ENCODE measurements at regions not wholly inside any gene's neighbourhood (a gene's known extent, or its start where the extent isn't known, plus 50 kb on each side); places are given as distances from the start of the nearest gene placed in this dataset.
"Not testable (repeated sequence)": the region's sequence is repeated elsewhere in the genome, so short reads cannot be mapped to it uniquely, and the experiment has no call there.

GRCh38 chr9:73951147-73951546 is 546.0 kb upstream of the RORB start:
- 43% methylated on average over 3 of the region's 4 CpGs for WGBS (ENCODE audit: insufficient coverage, low lambda C conversion rate)
- no peaks in the 10 kb centered on the region for H3K4me1 ChIP-seq (ENCODE audit: control insufficient read depth, insufficient read depth, low read length)
- no peak overlapping the region for H3K4me3 ChIP-seq (ENCODE audit: low read length)
- no peak overlapping the region for H3K27ac ChIP-seq (ENCODE audit: low read length)
- H3K36me3 ChIP-seq (ENCODE audit: control insufficient read depth, insufficient read depth, low read length): no peaks in the 10 kb centered on the region
- H3K9me3 ChIP-seq (ENCODE audit: control insufficient read depth, low read depth, low read length): no peaks in the 10 kb centered on the region
- H3K27me3 ChIP-seq (ENCODE audit: control insufficient read depth, insufficient read depth, low read length): no peaks in the 10 kb centered on the region
- no peak for DNase-seq

- no peaks in the 10 kb centered on the region for H3K36me3 ChIP-seq (ENCODE audit: control insufficient read depth, insufficient read depth, low read length)
- no peaks in the 10 kb centered on the region for H3K4me1 ChIP-seq (ENCODE audit: control insufficient read depth, insufficient read depth, low read length)
- no peak overlapping the region for H3K4me3 ChIP-seq (ENCODE audit: low read length)
- WGBS (ENCODE audit: insufficient coverage, low lambda C conversion rate): 54% methylated on average over 4 of the region's 4 CpGs
- H3K9me3 ChIP-seq (ENCODE audit: control insufficient read depth, low read depth, low read length): no peaks in the 10 kb centered on the region
- no peak overlapping the region for H3K27ac ChIP-seq (ENCODE audit: low read length)
- H3K27me3 ChIP-seq (ENCODE audit: control insufficient read depth, insufficient read depth, low read length): no peaks in the 10 kb centered on the region
- no peak for DNase-seq
Observed at GRCh38 chr9:73962792-73963191, 534.3 kb upstream of the RORB start.

GRCh38 chr9:73969936-73970335 is 527.2 kb upstream of the RORB start:
- no peak overlapping the region for H3K27ac ChIP-seq (ENCODE audit: low read length)
- H3K9me3 ChIP-seq (ENCODE audit: control insufficient read depth, low read depth, low read length): no peaks in the 10 kb centered on the region
- no peak for DNase-seq
- H3K4me3 ChIP-seq (ENCODE audit: low read length): no peak overlapping the region
- WGBS (ENCODE audit: insufficient coverage, low lambda C conversion rate): no CpG with 5 or more reads among the region's 1 CpG
- H3K4me1 ChIP-seq (ENCODE audit: control insufficient read depth, insufficient read depth, low read length): no peaks in the 10 kb centered on the region
- no peaks in the 10 kb centered on the region for H3K36me3 ChIP-seq (ENCODE audit: control insufficient read depth, insufficient read depth, low read length)
- no peaks in the 10 kb centered on the region for H3K27me3 ChIP-seq (ENCODE audit: control insufficient read depth, insufficient read depth, low read length)

GRCh38 chr9:73976424-73976823 is 520.7 kb upstream of the RORB start:
- not testable (repeated sequence) for H3K36me3 ChIP-seq (ENCODE audit: control insufficient read depth, insufficient read depth, low read length); H3K27me3 ChIP-seq (ENCODE audit: control insufficient read depth, insufficient read depth, low read length); H3K4me3 ChIP-seq (ENCODE audit: low read length); DNase-seq; H3K27ac ChIP-seq (ENCODE audit: low read length); H3K4me1 ChIP-seq (ENCODE audit: control insufficient read depth, insufficient read depth, low read length); H3K9me3 ChIP-seq (ENCODE audit: control insufficient read depth, low read depth, low read length)
- no CpG with 5 or more reads among the region's 3 CpGs for WGBS (ENCODE audit: insufficient coverage, low lambda C conversion rate)

- H3K4me1 ChIP-seq (ENCODE audit: control insufficient read depth, insufficient read depth, low read length): no peaks in the 10 kb centered on the region
- WGBS (ENCODE audit: insufficient coverage, low lambda C conversion rate): no CpG with 5 or more reads among the region's 3 CpGs
- no peaks in the 10 kb centered on the region for H3K9me3 ChIP-seq (ENCODE audit: control insufficient read depth, low read depth, low read length)
- no peaks in the 10 kb centered on the region for H3K36me3 ChIP-seq (ENCODE audit: control insufficient read depth, insufficient read depth, low read length)
- H3K27me3 ChIP-seq (ENCODE audit: control insufficient read depth, insufficient read depth, low read length): no peaks in the 10 kb centered on the region
- H3K4me3 ChIP-seq (ENCODE audit: low read length): no peak overlapping the region
- H3K27ac ChIP-seq (ENCODE audit: low read length): no peak overlapping the region
- DNase-seq: no peak
Observed at GRCh38 chr9:73979894-73980264, 517.3 kb upstream of the RORB start.

- no peak for DNase-seq
- Histone ChIP-seq H3K4me3 (ENCODE audit: low read length) (no peak overlapping the region), H3K36me3 (ENCODE audit: control insufficient read depth, insufficient read depth, low read length) (no peaks in the 10 kb centered on the region), H3K4me1 (ENCODE audit: control insufficient read depth, insufficient read depth, low read length) (no peaks in the 10 kb centered on the region), H3K9me3 (ENCODE audit: control insufficient read depth, low read depth, low read length) (no peaks in the 10 kb centered on the region), H3K27ac (ENCODE audit: low read length) (no peak overlapping the region), H3K27me3 (ENCODE audit: control insufficient read depth, insufficient read depth, low read length) (no peaks in the 10 kb centered on the region)
Observed at GRCh38 chr9:73980754-73981153, 516.4 kb upstream of the RORB start.

GRCh38 chr9:73981405-73981804 is 515.7 kb upstream of the RORB start:
- 100% methylated on average over 2 of the region's 4 CpGs for WGBS (ENCODE audit: insufficient coverage, low lambda C conversion rate)
- Histone ChIP-seq H3K9me3 (ENCODE audit: control insufficient read depth, low read depth, low read length) (no peaks in the 10 kb centered on the region), H3K27ac (ENCODE audit: low read length) (no peak overlapping the region), H3K4me1 (ENCODE audit: control insufficient read depth, insufficient read depth, low read length) (no peaks in the 10 kb centered on the region), H3K4me3 (ENCODE audit: low read length) (no peak overlapping the region), H3K27me3 (ENCODE audit: control insufficient read depth, insufficient read depth, low read length) (no peaks in the 10 kb centered on the region), H3K36me3 (ENCODE audit: control insufficient read depth, insufficient read depth, low read length) (no peaks in the 10 kb centered on the region)
- no peak for DNase-seq

GRCh38 chr9:73995836-73996235 is 501.3 kb upstream of the RORB start:
- 86% methylated on average over 1 of the region's 2 CpGs for WGBS (ENCODE audit: insufficient coverage, low lambda C conversion rate)
- H3K4me3 ChIP-seq (ENCODE audit: low read length): no peak overlapping the region
- no peaks in the 10 kb centered on the region for H3K9me3 ChIP-seq (ENCODE audit: control insufficient read depth, low read depth, low read length)
- no peaks in the 10 kb centered on the region for H3K27me3 ChIP-seq (ENCODE audit: control insufficient read depth, insufficient read depth, low read length)
- H3K27ac ChIP-seq (ENCODE audit: low read length): no peak overlapping the region
- no peaks in the 10 kb centered on the region for H3K36me3 ChIP-seq (ENCODE audit: control insufficient read depth, insufficient read depth, low read length)
- no peak for DNase-seq
- H3K4me1 ChIP-seq (ENCODE audit: control insufficient read depth, insufficient read depth, low read length): no peaks in the 10 kb centered on the region

GRCh38 chr9:73996844-73997243 is 500.3 kb upstream of the RORB start:
- Histone ChIP-seq H3K27me3 (ENCODE audit: control insufficient read depth, insufficient read depth, low read length) (no peaks in the 10 kb centered on the region), H3K36me3 (ENCODE audit: control insufficient read depth, insufficient read depth, low read length) (no peaks in the 10 kb centered on the region), H3K4me3 (ENCODE audit: low read length) (no peak overlapping the region), H3K4me1 (ENCODE audit: control insufficient read depth, insufficient read depth, low read length) (no peaks in the 10 kb centered on the region), H3K27ac (ENCODE audit: low read length) (no peak overlapping the region), H3K9me3 (ENCODE audit: control insufficient read depth, low read depth, low read length) (no peaks in the 10 kb centered on the region)
- no peak for DNase-seq
- WGBS (ENCODE audit: insufficient coverage, low lambda C conversion rate): 80% methylated on average over 1 of the region's 1 CpG

GRCh38 chr9:74001382-74001781 is 495.8 kb upstream of the RORB start:
- no CpG with 5 or more reads among the region's 2 CpGs for WGBS (ENCODE audit: insufficient coverage, low lambda C conversion rate)
- no peaks in the 10 kb centered on the region for H3K27me3 ChIP-seq (ENCODE audit: control insufficient read depth, insufficient read depth, low read length)
- DNase-seq: no peak

GRCh38 chr9:74006935-74007334 is 490.2 kb upstream of the RORB start:
- DNase-seq: no peak
- Histone ChIP-seq H3K4me3 (ENCODE audit: low read length) (no peak overlapping the region), H3K9me3 (ENCODE audit: control insufficient read depth, low read depth, low read length) (no peaks in the 10 kb centered on the region), H3K27me3 (ENCODE audit: control insufficient read depth, insufficient read depth, low read length) (no peaks in the 10 kb centered on the region), H3K36me3 (ENCODE audit: control insufficient read depth, insufficient read depth, low read length) (no peaks in the 10 kb centered on the region), H3K4me1 (ENCODE audit: control insufficient read depth, insufficient read depth, low read length) (no peaks in the 10 kb centered on the region), H3K27ac (ENCODE audit: low read length) (no peak overlapping the region)
- 0% methylated on average over 1 of the region's 2 CpGs for WGBS (ENCODE audit: insufficient coverage, low lambda C conversion rate)

More at GRCh38 chr9:74001382-74001781, 495.8 kb upstream of the RORB start:
- Histone ChIP-seq H3K27ac (ENCODE audit: low read length) (no peak overlapping the region), H3K4me1 (ENCODE audit: control insufficient read depth, insufficient read depth, low read length) (no peaks in the 10 kb centered on the region), H3K4me3 (ENCODE audit: low read length) (no peak overlapping the region), H3K36me3 (ENCODE audit: control insufficient read depth, insufficient read depth, low read length) (no peaks in the 10 kb centered on the region), H3K9me3 (ENCODE audit: control insufficient read depth, low read depth, low read length) (no peaks in the 10 kb centered on the region)

Measured in large intestine (tissue), 3 donors.